T-helper 1 cell (primary cell): ENCODE measurements at regions not wholly inside any gene's neighbourhood (a gene's known extent, or its start where the extent isn't known, plus 50 kb on each side); places are given as distances from the start of the nearest gene placed in this dataset.
"Not testable (repeated sequence)": the region's sequence is repeated elsewhere in the genome, so short reads cannot be mapped to it uniquely, and the experiment has no call there.

Source experiments
- DNase-seq, 5 donors: peaks; one replicate each; pipeline ENCODE4 v3.0.0-alpha.2; 2012 to 2020

DNA sequence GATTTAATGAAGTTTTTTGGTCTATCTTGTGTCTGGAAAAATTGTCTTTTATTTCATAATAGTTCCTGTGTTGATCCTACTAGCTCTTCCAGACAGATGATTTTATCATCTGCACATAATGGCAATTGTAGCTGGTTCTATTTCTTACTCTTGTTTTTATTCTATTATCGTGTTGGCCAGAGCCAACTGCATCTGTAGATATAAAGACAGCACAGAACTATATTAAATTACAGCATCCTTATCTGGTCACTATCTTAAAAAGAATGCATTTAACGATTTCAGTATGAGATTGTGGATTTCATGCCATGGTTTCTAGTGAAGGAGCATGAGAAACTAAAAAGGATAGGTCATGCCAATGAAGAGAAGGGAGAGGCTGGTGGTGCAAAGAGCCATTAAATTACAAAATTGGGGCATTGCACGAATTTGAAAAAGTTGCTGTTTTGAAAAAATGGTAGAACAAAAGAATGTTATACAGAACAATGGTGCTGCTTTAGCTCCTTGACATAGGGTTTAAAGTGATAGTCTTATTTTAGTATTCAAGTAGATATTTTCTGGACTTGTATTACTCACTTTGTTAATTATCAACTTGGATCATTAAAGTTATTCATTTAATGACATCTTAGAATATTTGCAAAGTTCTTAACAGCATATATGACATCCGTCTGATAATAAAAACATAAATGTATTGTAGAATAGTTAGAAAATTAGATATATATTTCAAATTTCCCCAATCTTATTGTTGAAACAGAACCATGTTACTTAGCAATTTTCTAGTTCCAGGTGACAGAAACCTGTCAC lies 1250.3 kb downstream of the REEP3 start:
- no peak for DNase-seq

DNA sequence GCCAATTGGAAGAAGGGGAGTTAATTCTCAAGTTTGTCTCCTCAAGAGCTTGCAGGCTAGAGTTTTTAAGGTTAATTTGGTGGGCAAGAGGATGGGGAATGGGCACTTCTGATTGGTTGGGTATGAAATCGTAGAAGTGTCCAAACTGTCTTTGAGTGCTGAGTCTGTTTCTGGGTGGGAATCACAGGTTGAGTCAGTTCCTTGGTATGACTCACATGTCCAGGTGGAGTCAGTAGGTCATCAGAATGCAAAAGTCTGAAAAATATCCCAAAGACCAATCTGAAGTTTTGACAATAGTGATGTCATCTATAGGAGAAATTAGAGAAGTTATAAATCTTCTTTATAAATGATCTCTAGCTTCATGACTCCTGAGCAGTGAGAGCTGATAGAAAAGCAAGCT lies 1252.2 kb downstream of the REEP3 start:
- no peak for DNase-seq

DNA sequence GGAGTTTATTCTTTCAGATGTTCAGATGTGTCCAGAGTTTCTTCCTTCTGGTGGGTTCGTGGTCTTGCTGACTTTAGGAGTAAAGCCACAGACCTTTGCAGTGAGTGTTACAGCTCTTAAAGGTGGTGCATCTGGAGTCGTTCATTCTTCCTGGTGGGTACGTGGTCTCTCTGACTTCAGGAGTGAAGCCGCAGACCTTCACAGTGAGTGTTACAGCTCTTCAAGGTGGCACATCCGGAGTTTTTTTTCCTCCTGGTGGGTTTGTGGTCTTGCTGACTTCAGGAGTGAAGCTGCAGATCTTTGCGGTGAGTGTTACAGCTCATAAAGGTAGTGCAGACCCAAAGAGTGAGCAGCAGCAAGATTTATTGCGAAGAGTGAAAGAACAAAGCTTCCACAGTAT lies 1263.2 kb downstream of the REEP3 start:
- DNase-seq = not testable (repeated sequence)

DNA sequence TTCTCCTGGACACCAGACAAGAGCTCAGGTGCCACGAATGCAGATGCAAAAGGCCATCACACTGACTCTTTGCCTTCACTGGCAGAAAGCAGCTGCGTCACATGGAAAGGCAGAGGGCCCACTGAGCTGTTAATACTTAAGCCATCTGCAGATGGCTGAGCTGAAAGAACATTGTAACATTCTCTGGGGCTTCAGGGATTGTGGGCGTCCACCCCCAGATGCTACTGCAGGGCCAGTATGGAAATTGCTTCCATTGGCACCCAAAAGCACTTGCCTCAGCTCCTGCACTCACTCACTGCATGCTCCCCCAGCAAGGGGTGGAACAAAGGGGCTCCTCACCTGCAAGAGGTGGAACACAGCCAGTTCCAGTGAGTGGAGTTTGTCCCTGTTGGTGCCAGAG lies 1264.6 kb downstream of the REEP3 start:
- DNase-seq = no peak

DNA sequence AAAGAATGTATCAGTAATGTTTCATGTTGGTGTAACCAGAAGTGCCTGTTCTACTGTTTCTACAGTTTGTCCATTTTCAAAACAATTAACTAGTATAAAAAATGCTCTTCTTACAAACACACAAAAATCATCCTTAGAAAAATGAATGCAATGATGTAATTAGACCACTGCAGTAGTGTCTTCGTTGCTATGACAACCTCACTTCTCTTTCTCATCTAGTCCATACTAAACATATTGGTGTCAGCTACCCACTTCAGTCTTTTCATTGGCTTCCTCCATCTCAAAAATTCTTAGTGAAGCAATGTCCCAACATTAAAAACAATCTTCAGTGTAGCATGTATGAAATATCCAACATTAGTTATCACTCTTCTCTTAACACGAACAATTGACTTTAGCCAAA lies 1265.8 kb downstream of the REEP3 start:
- no peak for DNase-seq

DNA sequence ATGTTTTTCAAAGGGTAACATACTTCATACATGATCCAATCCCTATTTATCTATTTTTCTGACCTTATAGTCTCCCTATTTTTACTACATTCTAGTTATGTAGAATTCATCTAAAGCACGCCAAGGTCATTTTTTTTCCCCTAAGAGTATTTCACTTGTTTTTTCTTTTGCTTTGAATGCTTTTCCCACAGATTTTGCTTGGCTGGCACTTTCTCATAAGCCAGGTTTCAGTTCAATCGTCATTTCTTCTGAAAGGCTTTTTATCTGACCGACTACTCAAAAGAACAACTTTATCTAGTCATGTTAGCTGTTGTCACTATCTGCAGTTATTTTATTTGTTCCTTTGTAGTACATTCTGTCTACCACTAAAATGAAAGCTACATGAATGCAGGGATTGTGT lies 1274.6 kb downstream of the REEP3 start:
- DNase-seq = no peak

DNA sequence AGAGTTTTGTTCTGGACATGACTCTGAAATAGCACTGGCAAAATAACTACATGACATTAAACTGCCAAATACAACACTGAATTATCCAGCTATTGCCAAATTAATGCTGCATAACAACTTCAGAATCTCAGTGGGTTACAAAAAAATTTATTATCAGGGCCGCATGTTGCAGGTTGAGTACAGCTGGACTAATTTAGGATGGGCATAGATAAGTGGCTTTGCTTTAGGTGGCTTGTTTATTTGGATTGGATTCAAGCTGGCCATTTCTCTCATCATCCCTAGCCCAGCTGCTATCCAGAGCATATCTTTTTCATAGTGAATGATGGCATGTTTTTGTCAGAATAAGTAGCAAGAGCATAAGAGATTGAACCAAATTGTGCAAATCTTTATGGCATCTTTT lies 1277.1 kb downstream of the REEP3 start:
- no peak for DNase-seq

DNA sequence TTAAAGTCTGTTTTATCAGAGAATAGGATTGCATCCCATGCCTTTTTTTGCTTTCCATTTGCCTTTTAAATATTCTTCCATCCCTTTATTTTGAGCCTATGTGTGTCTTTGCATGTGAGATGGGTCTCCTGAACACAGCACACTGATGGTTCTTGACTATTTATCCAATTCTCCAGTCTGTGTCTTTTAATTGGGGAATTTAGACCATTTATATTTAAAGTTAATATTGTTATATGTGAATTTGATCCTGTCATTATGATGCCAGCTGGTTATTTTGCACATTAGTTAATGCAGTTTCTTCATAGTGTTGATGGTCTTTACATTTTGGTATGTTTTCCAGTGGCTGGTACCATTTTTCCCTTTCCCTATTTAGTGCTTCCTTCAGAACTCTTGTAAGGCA lies 1287.0 kb downstream of the REEP3 start:
- DNase-seq = not testable (repeated sequence)

DNA sequence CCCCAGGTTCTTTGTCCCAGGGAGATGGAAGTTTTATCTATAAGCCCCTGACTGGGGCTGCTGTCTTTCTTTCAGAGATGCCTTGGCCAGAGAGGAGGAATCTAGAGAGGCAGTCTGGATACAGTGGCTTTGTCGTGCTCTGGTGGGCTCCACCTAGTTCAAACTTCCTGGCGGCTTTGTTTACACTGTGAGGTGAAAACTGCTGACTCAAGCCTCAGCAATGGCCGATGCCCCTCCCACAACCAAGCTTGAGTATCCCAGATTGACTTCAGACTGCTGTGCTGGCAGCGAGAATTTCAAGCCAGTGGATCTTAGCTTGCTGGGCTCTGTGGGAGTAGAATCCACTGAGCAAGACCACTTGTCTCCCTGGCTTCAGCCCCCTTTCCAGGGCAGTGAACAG lies 1288.8 kb downstream of the REEP3 start:
- not testable (repeated sequence) for DNase-seq

DNA sequence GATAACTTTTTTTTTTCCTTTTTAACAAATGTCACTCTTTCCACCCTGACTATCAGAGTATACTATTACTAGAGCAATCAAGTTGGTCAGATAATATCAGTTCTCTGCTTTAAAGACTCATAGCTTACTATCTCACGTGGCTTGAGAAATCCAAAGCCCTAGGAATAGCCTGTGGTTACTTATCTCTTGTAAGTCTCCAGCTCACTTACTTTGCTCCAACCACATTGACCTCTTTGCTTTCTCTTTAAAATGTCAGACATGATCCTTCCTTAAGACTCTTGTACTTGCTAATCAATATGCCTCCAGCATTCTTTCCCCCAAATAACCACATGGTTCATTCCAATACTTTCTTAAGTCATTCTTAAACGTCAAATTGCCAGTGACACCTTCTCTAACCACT lies 1292.2 kb downstream of the REEP3 start:
- no peak for DNase-seq

DNA sequence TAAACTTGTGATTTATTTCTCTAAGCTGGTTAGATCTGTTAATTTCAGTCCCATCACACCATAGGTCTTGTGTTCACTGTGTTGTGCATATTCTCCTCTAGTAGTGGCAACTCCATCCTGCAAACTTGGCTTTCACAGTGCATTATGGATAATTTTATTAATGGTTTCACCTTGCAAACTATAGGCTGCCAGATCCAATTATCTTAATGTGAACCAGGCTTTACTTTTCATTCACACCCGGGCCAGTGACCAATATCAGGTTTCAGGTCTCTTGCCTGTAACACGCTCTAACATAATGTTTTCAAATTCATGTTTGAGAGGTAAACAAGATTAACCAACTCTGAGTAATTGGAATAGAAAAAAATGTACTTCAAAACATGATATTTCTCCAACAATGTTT lies 1293.0 kb downstream of the REEP3 start:
- no peak for DNase-seq

DNA sequence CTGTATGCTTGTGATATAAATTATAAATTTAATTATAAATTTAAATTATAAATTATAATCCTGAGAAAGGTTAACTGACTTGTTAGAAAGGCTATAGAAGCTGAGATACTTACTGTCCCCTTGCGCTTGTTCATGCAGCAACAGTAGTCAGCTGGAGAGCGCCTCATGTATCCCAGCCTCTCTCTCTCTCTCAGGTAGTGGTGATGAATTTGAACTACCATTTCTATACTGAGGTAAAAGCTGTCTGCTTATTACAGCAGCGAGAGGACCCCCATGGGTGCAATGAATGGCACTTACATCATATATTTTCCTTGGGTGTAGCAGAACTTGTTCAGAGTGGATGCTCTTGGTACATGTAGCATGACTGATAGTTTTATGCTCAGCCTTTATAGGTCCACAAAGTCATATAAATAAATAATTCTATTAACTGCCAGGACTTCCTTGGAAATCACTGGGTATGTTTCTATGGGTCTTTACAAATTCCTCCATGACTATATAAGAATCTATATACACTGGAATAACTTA lies 1308.7 kb downstream of the REEP3 start:
- DNase-seq = no peak

DNA sequence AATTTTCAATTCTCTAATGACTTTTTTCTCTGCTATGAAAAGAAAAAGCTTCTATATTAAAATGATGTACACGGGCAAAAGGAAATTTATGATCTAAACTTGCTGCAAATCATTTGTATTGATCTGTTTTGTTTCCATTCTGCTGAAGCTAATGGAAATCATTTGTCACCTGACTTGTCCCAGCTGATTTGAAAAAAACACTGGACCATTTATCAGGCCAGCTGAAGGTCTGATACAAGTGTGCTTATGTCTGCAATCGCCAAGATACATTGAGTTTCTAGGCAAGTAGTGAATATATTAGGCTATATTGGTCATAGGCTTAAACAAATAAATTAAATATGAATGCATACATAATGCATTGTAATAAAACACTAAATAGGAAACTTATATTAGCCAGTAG lies 1309.7 kb downstream of the REEP3 start:
- no peak for DNase-seq

DNA sequence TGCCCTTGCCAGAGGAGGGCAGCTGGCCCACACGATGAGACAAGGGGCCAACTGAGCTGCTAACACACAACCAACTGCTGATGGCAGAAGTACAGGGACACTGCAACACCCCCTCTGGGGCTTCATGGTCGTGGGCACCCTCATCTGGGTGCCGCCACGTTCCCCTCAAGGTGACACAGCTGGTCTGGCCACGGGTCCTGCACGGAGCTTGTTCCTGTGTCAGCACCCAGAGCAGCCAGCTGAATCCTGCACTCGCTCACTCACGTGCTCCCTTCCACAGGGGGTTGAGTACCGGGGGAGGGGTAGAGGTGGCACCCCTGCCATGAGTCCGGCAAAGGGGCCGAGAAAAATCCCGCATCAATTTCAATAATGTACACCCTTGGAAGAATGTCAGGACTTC lies 1319.1 kb downstream of the REEP3 start:
- DNase-seq = no peak

DNA sequence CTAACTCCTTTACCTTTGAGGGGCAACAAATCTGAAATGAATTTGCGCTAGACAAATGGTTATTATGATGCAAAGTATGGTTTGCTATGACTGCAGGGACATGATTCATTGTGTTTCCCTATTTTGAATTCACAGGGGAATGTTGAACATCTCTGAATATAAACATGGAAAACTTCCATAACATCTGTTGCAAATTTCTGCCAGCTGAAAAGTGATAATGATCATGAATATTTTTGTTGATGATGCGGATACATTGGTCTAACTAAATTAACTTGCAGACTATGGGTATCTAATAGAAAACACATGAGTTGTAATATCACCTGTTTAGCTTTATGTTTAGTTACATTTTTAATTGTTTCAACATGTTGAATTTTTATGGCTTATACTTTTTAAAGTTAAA lies 1325.5 kb downstream of the REEP3 start:
- DNase-seq = no peak

DNA sequence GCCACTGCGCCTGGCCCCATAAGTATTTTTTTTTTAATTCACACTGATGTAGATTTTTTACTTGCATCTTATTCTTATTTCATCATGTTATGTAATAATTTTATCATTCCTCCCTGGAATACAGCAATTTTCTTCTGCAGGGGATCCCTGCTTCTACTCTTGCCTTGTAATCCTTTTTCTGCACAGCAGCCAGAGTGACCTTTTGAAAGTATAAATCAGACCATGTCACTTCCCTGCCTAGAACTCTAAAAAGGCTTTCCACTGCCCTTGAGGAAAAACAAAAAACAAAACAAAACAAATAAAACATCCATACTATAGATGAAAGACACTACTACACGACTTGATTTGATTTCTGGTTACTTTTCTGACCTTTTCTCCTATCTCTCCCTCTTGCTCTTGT lies 1334.7 kb downstream of the REEP3 start:
- no peak for DNase-seq

DNA sequence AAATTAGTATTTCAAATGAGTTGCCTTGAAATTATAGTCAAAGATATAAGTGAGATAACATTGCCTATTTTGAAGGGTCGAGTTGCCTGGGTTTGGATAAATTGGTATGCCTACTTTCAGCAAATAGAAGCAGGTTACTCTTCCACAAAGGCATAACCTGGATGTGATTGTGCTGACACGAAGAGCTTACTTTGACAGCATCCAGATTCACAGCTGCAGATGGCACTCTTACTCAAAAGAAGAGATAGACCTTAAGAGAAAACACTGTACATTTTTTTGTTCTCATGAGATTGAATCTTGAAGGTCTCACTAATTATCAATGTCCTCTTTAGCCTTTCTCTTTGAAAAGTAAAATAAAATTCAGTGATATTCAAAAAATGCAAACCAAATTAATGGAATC lies 1338.7 kb downstream of the REEP3 start:
- no peak for DNase-seq

DNA sequence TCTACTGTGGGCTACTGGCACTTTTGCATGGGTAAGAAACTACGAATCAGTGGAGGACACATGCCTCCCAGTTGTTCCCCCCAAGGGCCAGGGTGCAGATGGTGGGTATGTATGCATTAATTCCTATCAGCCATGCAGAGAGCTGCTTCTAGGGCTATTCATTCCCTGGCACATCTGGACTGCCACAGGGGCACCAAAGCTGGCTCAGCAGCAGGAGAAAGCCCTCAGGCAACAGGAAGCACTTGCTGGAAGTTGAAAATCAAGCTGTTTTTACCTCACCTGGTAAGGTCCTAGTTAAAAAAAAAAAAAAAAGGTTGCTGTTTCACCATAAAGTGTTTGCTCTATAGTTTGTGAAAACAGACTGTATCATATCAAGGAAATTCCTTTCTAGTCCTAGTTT lies 1342.6 kb downstream of the REEP3 start:
- DNase-seq = no peak

DNA sequence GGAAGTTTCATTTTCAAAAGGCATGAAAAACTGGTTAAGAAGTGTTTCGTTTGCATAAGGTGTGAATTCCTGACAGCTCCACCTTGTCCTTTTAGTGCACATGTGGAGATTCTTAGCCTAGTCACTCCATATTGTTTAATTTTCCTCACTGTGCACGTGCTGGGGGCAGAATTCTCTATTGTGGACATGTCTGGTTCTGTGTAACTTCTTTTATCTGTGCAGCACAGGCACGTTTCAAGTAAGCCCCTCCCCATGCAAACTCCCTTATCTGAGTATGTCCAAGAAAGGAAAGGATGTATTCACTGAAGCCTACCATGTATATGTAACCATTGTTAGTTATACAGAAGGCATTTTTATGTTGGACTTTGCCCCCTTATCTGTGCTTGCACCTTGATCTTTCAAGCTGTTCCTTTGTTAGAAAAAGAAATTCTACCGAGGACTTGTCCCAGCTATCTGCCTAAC lies 1346.3 kb downstream of the REEP3 start:
- DNase-seq = no peak

DNA sequence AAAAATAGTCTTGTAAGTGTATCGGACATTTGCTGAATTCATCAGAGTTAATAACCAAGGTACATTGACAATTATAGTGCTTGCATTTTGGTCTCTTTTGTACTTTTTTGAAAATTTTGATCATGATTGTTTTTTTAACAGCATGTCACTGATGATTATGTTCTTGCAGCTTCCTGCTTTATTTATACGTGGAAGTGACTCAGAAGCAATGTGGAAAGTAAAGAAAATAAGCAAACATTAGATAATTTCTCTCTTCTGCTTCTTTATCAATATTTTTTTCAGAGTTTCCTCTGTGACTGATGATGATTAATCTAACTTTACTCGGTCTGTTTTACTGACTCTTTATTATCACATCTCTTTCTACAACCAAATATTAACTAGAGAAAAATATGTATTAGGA lies 1351.9 kb downstream of the REEP3 start:
- DNase-seq = no peak

DNA sequence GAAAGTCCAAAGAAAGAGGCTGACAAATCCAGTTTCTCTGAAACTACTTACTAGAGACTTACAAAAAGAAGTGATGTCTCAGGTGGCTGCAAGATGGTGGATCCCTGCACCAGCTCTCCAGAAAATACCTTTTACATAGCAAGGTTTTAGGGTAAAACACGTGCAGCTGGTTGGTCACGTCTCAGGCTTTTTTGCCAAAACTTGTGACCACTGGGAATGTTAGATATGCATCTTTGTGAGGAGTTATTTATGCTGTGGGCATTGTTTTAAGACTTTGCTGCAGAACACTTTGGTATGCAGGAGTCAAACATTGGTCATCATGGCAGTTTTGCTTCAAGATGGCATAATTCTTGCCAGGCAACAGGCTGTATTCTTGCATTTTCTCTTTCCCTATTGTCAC lies 1352.8 kb downstream of the REEP3 start:
- DNase-seq = no peak

DNA sequence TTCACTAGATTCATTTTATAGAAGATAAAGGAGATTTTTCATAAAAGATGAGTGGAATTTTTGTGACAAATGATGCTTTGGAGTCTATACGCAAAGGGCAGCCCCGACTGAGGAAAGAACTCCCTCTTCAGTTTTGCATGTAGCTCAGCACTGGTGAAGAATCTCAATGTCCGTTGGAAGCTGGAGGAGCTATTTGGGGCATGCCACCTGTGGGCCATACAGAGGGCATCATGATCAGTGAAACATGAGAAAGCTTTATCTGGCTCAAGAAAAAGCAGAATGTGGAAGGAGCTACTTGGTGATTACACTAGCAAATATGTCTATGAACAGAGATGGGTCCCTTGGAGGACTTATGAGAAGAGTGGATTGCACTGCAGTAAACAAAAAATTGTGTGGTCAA lies 1359.3 kb downstream of the REEP3 start:
- no peak for DNase-seq

DNA sequence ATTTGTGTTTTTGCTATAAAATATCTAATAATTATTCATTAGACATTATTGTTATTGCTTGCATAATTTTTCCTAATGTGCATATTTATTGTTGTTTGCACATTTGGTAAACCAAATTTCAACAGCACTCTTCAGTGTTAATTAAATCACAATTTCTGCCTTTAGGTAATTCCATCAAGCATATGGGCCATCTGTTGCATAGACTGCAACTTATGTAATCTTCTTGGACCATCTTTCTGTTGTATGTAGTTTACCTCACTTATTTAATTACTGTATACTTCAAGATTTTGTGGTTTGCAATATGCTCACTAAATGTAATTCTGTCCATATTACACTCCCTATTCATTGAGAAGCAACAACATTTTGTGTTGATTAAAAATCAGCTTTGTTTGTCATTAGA lies 1360.1 kb downstream of the REEP3 start:
- DNase-seq = no peak

DNA sequence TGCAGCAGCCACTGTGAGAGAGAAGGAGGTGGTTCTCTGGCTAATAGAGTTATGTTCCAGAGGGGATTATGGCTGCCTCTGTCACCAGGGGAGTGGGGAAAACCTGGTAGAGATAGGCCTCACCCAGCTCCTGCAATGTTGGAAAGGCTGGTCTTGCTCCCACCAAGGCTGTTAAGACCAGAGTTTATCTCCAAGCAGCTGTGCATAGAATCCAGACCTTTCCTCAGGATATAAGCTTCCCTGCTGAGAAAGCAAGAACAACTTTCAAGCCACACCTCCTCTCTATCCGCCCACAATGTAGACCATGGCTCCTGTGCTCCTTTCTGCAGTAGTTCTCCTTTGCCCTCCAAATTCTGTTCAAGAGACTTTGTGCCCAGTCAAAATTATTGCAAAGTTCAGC lies 1375.4 kb downstream of the REEP3 start:
- no peak for DNase-seq

DNA sequence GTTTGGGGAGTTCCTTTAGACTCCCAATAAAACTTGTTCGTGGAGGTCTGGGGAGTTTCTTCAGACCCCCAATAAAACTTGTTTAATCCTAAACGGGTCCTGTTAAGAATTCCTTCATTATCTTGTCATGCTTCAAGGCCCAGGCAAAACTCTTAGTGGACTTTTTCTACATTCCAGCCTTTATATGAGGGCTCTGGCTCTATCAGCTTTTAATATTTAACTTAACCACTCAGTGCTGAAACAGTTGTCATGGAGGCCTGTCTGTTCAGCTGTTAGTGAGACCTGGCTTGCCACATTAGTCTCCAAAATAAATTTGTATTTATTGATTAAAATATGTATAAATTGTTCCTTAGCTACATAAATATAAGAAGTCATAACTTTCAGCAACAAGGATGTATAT lies 1385.1 kb downstream of the REEP3 start:
- DNase-seq = not testable (repeated sequence)
